Psoas muscle (tissue), 7 donors: ENCODE measurements at regions not wholly inside any gene's neighbourhood (a gene's known extent, or its start where the extent isn't known, plus 50 kb on each side); places are given as distances from the start of the nearest gene placed in this dataset.

Experiments
- ATAC-seq, 4 donors: fragments of 200-7000 bp; cut with Tn5 transposase; one replicate each; pipeline ENCODE4 v1.9.1; 2020; ENCODE audit warnings: moderate library complexity in 3 of 4, mild to moderate bottlenecking in 2 of 4
- DNase-seq, 2 donors: peaks; one replicate each; pipeline ENCODE4 v3.0.0-alpha.2; 2020
- H3K27ac ChIP-seq: fragments of 200-600 bp; one replicate; pipeline ENCODE4 v1.8.0; 2022
- H3K27me3 ChIP-seq, 3 donors: fragments of 200-600 bp in 1 of 3; one replicate each; pipeline versions ENCODE4 v1.6.1 to v1.8.0; 2013 to 2022; ENCODE audit warnings: low read length in 2 of 3, mild to moderate bottlenecking in 2 of 3, moderate library complexity in 1 of 3; ENCODE audit not compliant: insufficient read depth in 3 of 3
- H3K36me3 ChIP-seq, 2 donors: fragments of 200-600 bp in 1 of 2; one replicate each; pipeline versions ENCODE4 v1.6.1 to v1.8.0; 2013 to 2022; ENCODE audit warnings: low read depth in 1 of 2, mild to moderate bottlenecking in 1 of 2, moderate library complexity in 1 of 2; ENCODE audit not compliant: insufficient read depth in 1 of 2
- H3K4me1 ChIP-seq: fragments of 200-600 bp; one replicate; pipeline ENCODE4 v1.8.0; 2022
- H3K4me3 ChIP-seq: fragments of 200-600 bp; one replicate; pipeline ENCODE4 v1.8.0; 2022; ENCODE audit warnings: mild to moderate bottlenecking
- H3K9me3 ChIP-seq: fragments of 200-600 bp; one replicate; pipeline ENCODE4 v1.8.0; 2022
- CTCF ChIP-seq: fragments of 200-600 bp; IDR thresholded peaks from one replicate; pipeline ENCODE4 v1.8.0; 2022; ENCODE audit warnings: antibody characterized with exemption
- WGBS, 3 donors: extraction: QIAGEN DNeasy Blood & Tissue Kit; methylation state at CpG; one replicate each; pipeline versions ENCODE4 v1.1.6 to v1.1.7; 2013; 5-methylcytosine and 5-hydroxymethylcytosine counted together
- intact Hi-C, 2 donors: fragments of 100-400 bp; cut with DNase I; formaldehyde crosslinking; loops; one replicate each; pipeline versions ENCODE4 v1.11.0 to v1.14.2; 2022
- donor health status: healthy with polysubstance abuse.
- donor health status: DM: no; HTN: no; CAD: no; lungs with moderate emphysema.
- donor health status: Bipolar disorder and iron deficiency.
- donor health status: healthy.
- donor health status: DM: yes; HTN: yes; CAD: no.
- donor health status: DM: no; HTN: no; CAD: no.
- donor health status: DM: yes; HTN: yes; CAD: no.

- DNase-seq, result no peak
- 51 to 69% (median 55%) methylated on average over 12 of the region's 12 CpGs for WGBS, 3 donors
- no peak overlapping the region for H3K4me3 ChIP-seq
- ATAC-seq, result no peak
- no peaks in the 10 kb centered on the region for H3K9me3 ChIP-seq
- no peaks in the 10 kb centered on the region for H3K4me1 ChIP-seq
- H3K36me3 ChIP-seq, result no peaks in the 10 kb centered on the region
- H3K27ac ChIP-seq, result no peak overlapping the region
- TF ChIP-seq CTCF, result no peak
- intact Hi-C loops, result no loop called here
- peaks cover 0 to 32% (median 9%) of the 10 kb centered on the region in 3 donors for H3K27me3 ChIP-seq
Measured at GRCh38 chr16:86039606-86040005, 140.6 kb downstream of the IRF8 start.

GRCh38 chr16:86040496-86040895 is 141.5 kb downstream of the IRF8 start:
- Histone ChIP-seq H3K36me3 (no peaks in the 10 kb centered on the region), H3K4me3 (no peak overlapping the region), H3K27ac (no peak overlapping the region), H3K9me3 (no peaks in the 10 kb centered on the region), H3K27me3 (peaks cover 0 to 32% (median 9%) of the 10 kb centered on the region in 3 donors), H3K4me1 (no peaks in the 10 kb centered on the region)
- intact Hi-C loops, result no loop called here
- TF ChIP-seq CTCF, result no peak
- DNase-seq (no peak), ATAC-seq (no peak)
- WGBS, 3 donors, result 54 to 67% (median 67%) methylated on average over 17 of the region's 17 CpGs

DNA sequence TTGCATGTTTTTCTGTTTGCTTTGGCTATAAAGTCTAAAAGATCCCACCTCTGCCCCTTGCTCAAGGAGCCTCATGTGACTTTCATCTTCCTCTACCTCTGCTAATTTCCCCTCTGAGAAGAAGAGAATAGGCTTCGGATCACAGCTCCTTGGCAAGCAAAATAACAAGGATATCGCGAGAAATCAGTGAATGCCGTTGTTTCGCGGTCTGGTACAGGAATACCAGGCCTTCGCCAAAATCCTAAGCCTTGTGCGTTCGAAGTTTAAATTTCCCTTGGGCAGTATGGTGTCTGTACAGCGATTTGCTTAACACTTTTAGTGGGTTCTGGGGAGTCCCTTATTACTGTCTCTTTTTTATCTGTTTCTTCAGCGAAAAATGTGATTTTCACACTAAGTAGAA is 142.3 kb downstream of the IRF8 start:
- ATAC-seq (no peak), DNase-seq (no peak)
- Histone ChIP-seq H3K4me1 (no peaks in the 10 kb centered on the region), H3K4me3 (no peak overlapping the region), H3K27ac (no peak overlapping the region), H3K27me3 (peaks cover 0 to 39% (median 8%) of the 10 kb centered on the region in 3 donors), H3K9me3 (no peaks in the 10 kb centered on the region), H3K36me3 (no peaks in the 10 kb centered on the region)
- no peak for TF ChIP-seq CTCF
- intact Hi-C loops, result no loop called here
- WGBS, 3 donors, result 65 to 75% (median 67%) methylated on average over 11 of the region's 11 CpGs

- Histone ChIP-seq H3K4me1 (no peaks in the 10 kb centered on the region), H3K4me3 (no peak overlapping the region), H3K36me3 (no peaks in the 10 kb centered on the region), H3K9me3 (no peaks in the 10 kb centered on the region), H3K27me3 (peaks cover 0 to 45% (median 10%) of the 10 kb centered on the region in 3 donors), H3K27ac (no peak overlapping the region)
- TF ChIP-seq CTCF, result no peak
- ATAC-seq (no peak), DNase-seq (no peak)
- intact Hi-C loops, result no loop called here
- WGBS, 3 donors, result 57 to 75% (median 67%) methylated on average over 4 of the region's 4 CpGs
Measured at GRCh38 chr16:86041807-86042206, 142.8 kb downstream of the IRF8 start.

- Histone ChIP-seq H3K27ac (no peak overlapping the region), H3K4me3 (no peak overlapping the region), H3K9me3 (no peaks in the 10 kb centered on the region), H3K27me3 (peaks cover 0 to 48% (median 10%) of the 10 kb centered on the region in 3 donors), H3K36me3 (no peaks in the 10 kb centered on the region), H3K4me1 (no peaks in the 10 kb centered on the region)
- ATAC-seq, result no peak
- intact Hi-C loops, result no loop called here
- 30 to 36% (median 32%) methylated on average over 9 of the region's 9 CpGs for WGBS, 3 donors
- no peak for DNase-seq
- no peak for TF ChIP-seq CTCF
Measured at GRCh38 chr16:86042393-86042792, 143.4 kb downstream of the IRF8 start.
